ENCODE measurements at regions not wholly inside any gene's neighbourhood (a gene's known extent, or its start where the extent isn't known, plus 50 kb on each side); places are given as distances from the start of the nearest gene placed in this dataset.

GRCh38 chr10:90319188-90319914 lies 538.5 kb downstream of the HTR7 start:
- TF ChIP-seq CTCF (IDR thresholded peaks at IDR 0.05) = no peak
- TF ChIP-seq POLR2A (IDR thresholded peaks at IDR 0.05) = no peak
